ENCODE measurements at regions not wholly inside any gene's neighbourhood (a gene's known extent, or its start where the extent isn't known, plus 50 kb on each side); places are given as distances from the start of the nearest gene placed in this dataset.
"Not testable (repeated sequence)": the region's sequence is repeated elsewhere in the genome, so short reads cannot be mapped to it uniquely, and the experiment has no call there.

- not testable (repeated sequence) for TF ChIP-seq POLR2A (IDR thresholded peaks at IDR 0.05; ENCODE audit: low read depth, low read length); POLR2AphosphoS5 (IDR thresholded peaks at IDR 0.05; ENCODE audit: low read depth, low read length); TAF1 (IDR thresholded peaks at IDR 0.05; ENCODE audit: low read depth, low read length); PAX5 (IDR thresholded peaks at IDR 0.05; ENCODE audit: insufficient read depth, low read length, severe bottlenecking); SPI1 (IDR thresholded peaks at IDR 0.05; ENCODE audit: low read depth, low read length); POU2F2 (IDR thresholded peaks at IDR 0.05; ENCODE audit: low read depth, low read length)
Observed at GRCh38 chr2:217347630-217348029, 487.8 kb upstream of the TNP1 start.
